COLO668 (cell line): ENCODE measurements at regions not wholly inside any gene's neighbourhood (a gene's known extent, or its start where the extent isn't known, plus 50 kb on each side); places are given as distances from the start of the nearest gene placed in this dataset.
"Not testable (repeated sequence)": the region's sequence is repeated elsewhere in the genome, so short reads cannot be mapped to it uniquely, and the experiment has no call there.

Experiments used
- DNase-seq: peaks from one replicate; lab custom pipeline; 2025; ENCODE audit not compliant: unreplicated experiment; lab: John Stamatoyannopoulos, UW

GRCh38 chr1:121518726-121519041 is 333.9 kb downstream of the SRGAP2C start:
- DNase-seq: no peak

GRCh38 chr1:121519042-121519755 is 334.4 kb downstream of the SRGAP2C start:
- peak; percentile 75 for DNase-seq

- DNase-seq: not testable (repeated sequence)
These were observed 335.0 kb downstream of the SRGAP2C start for GRCh38 chr1:121519756-121520286.

- DNase-seq: peak; percentile 49
These were observed 337.4 kb downstream of the SRGAP2C start for GRCh38 chr1:121522061-121522759.

- not testable (repeated sequence) for DNase-seq
These were observed 338.3 kb downstream of the SRGAP2C start for GRCh38 chr1:121523112-121523511.

- no peak for DNase-seq
These were observed 340.6 kb downstream of the SRGAP2C start for GRCh38 chr1:121525355-121525754.

GRCh38 chr1:121528958-121529357 is 344.2 kb downstream of the SRGAP2C start:
- DNase-seq: not testable (repeated sequence)

GRCh38 chr1:121530026-121530425 is 345.3 kb downstream of the SRGAP2C start:
- not testable (repeated sequence) for DNase-seq

- not testable (repeated sequence) for DNase-seq
These were observed 347.0 kb downstream of the SRGAP2C start for GRCh38 chr1:121531747-121532146.

GRCh38 chr1:121538148-121538547 is 353.4 kb downstream of the SRGAP2C start:
- not testable (repeated sequence) for DNase-seq

GRCh38 chr1:121538943-121539575 is 354.3 kb downstream of the SRGAP2C start:
- no peak for DNase-seq

- DNase-seq: not testable (repeated sequence)
These were observed 359.2 kb downstream of the SRGAP2C start for GRCh38 chr1:121543988-121544387.

- DNase-seq: no peak
These were observed 359.7 kb downstream of the SRGAP2C start for GRCh38 chr1:121544500-121544899.

GRCh38 chr1:121545899-121546298 is 361.1 kb downstream of the SRGAP2C start:
- DNase-seq: not testable (repeated sequence)

- no peak for DNase-seq
These were observed 362.2 kb downstream of the SRGAP2C start for GRCh38 chr1:121546830-121547591.

GRCh38 chr1:121547726-121548125 is 363.0 kb downstream of the SRGAP2C start:
- DNase-seq: not testable (repeated sequence)

- DNase-seq: not testable (repeated sequence)
These were observed 366.0 kb downstream of the SRGAP2C start for GRCh38 chr1:121550817-121551216.

GRCh38 chr1:121551491-121551890 is 366.7 kb downstream of the SRGAP2C start:
- not testable (repeated sequence) for DNase-seq

- DNase-seq: not testable (repeated sequence)
These were observed 371.8 kb downstream of the SRGAP2C start for GRCh38 chr1:121556560-121556959.

- DNase-seq: not testable (repeated sequence)
These were observed 373.3 kb downstream of the SRGAP2C start for GRCh38 chr1:121558034-121558433.

- DNase-seq: no peak
These were observed 373.7 kb downstream of the SRGAP2C start for GRCh38 chr1:121558514-121558913.
